ENCODE measurements at regions not wholly inside any gene's neighbourhood (a gene's known extent, or its start where the extent isn't known, plus 50 kb on each side); places are given as distances from the start of the nearest gene placed in this dataset.

DNA sequence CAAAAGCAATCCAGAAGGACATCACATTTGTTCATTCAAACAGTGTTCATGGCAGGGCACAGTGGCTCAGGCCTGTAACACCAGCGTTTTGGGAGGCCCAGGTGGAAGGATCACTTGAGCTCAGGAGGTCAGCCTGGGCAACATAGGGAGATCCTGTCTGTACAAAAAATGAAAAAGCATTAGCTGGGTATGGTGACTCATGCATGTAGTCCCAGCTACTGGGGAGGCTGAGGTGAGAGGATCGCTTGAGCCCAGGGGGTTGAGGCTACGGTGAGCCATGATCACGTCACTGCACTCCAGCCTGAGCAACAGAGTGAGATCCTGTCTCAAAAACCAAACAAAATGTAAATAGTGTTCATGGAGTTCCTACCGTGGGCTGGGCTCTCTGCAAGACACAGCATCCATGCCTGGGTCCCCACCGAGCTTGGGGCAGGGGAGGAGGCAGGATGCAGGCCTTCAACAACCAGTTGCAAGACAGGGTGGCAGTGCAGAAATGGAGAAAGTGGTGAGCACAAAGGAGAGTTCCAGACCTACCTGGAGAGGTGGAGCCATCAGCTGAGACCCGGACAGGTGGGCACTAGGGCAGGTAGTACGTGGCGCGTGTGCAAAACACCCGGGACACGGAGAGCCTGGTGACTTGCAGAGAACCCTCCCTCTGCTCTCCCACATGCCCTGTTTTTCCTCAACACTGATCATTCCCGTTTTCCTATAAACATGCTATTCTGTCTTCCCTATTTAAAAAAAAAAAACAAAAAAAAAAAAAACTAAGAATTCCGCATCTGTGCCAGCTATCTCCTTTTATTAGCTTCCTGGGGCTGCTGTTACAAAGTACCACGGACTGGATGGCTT is 138.9 kb downstream of the TOMM20 start:
- no peak for DNase-seq (ENCODE audit: low read depth, low spot score)

- DNase-seq (ENCODE audit: low read depth, low spot score) = no peak
Measured at GRCh38 chr1:234989019-234989418, 139.6 kb downstream of the TOMM20 start.

DNA sequence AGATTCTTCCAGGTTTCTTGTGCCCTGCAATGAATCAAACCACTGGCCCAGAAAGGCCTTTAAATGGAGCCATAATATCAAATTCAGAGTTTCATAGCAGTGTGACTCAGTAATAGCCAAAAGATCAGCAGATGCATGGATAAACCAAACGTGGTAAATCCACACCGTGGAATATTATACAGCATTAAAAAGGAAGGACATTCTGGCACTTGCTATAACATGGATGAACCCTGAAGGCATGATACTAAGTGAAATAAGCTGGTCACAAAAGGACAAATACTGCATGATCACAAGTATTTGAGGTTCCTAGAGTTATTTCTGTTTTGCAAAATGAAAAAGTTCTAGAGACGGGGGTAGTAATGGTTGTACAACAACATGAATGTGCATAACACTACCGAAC is 140.1 kb downstream of the TOMM20 start:
- no peak for DNase-seq (ENCODE audit: low read depth, low spot score)

DNA sequence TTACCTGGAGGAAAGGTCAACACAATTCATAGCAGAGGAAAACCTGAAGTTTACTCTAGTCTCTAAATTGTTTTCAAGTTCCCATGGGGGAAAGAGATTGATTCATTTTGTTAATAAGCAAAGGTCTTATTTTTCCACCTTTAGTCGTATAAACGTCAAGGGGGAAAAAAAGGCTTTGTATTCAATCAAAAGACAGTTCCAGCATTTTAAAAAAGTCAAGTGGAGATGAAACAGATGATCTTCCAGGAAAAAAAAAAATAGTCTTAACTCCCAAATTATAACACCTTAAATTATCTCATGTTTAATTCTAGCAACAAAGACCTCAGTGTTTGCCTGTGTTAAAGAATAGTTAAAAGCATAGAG is 140.5 kb downstream of the TOMM20 start:
- no peak for DNase-seq (ENCODE audit: low read depth, low spot score)

DNA sequence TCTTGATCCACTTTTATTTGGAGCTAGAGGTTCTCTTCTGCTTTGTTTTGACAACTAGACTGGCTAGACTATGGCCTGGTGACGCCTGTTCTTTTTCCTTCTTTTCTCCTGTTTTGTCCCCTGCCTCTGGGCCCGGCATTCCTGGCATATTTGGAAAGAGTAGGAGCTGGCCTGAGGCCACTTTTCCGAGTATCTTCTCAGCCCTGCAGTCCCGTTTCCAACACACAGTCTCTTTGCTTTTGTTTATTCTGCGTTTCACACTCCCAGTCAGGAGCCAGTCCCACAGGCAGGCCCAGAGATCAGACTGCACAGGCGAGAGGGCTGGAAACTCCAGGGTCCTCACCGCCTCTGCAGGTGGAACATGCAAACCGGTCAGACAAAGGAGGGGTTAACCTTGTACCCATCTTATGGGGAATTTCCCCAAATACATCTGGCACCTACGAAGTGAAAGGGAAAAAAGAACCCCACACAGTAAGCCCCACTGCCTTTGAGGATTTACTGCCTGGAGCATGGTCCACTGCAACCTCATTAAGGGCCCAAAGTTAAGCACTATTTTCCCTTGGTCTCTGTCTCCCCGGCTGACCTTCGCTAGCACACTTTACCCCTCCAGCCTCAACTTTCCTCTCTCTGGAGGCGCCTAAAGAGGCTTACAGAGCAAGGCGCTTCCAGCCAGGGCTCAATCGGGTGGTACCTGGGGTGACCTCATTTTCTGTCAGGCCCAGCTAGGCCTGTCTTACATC is 141.1 kb downstream of the TOMM20 start:
- DNase-seq (ENCODE audit: low read depth, low spot score) = peak; percentile 97

- DNase-seq (ENCODE audit: low read depth, low spot score) = peak; percentile 90
Measured at GRCh38 chr1:234986750-234987414, 141.8 kb downstream of the TOMM20 start.

DNA sequence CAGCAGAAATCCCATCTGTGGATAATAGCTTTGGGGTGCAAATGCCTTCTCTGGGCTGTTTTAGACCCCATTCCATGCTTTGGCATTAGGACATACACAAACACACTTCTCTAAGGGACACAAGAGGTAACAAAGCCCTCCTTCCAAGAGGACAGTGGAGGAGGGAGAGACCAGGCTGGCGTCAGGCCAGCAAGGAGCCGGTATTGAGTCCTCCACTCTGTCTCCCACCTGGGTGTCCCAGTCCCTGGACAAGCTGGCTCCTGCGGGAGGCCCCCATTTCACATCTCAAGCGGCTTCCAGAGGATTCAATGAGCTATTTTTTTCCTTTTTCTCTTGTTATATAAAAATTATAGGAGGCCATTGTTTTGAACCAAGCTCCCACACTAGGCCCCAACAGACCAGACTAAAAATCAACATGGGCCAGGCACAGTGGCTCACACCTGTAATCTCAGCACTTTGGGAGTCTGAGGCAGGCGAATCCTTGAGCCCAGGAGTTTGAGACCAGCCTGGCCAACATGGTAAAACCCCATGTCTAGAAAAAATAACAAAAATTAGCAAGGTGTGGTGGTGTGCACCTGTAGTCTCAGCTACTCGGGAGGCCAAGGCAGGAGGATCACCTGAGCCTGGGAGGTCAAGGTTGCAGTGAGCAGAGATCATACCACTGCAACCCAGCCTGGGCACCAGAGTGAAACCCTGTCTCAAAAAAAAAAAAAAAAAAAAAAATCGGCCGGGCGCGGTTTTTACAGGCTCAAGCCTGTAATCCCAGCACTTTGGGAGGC is 142.9 kb downstream of the TOMM20 start:
- DNase-seq (ENCODE audit: low read depth, low spot score) = no peak

GRCh38 chr1:234985007-234985370 is 143.6 kb downstream of the TOMM20 start:
- DNase-seq (ENCODE audit: low read depth, low spot score) = no peak

DNA sequence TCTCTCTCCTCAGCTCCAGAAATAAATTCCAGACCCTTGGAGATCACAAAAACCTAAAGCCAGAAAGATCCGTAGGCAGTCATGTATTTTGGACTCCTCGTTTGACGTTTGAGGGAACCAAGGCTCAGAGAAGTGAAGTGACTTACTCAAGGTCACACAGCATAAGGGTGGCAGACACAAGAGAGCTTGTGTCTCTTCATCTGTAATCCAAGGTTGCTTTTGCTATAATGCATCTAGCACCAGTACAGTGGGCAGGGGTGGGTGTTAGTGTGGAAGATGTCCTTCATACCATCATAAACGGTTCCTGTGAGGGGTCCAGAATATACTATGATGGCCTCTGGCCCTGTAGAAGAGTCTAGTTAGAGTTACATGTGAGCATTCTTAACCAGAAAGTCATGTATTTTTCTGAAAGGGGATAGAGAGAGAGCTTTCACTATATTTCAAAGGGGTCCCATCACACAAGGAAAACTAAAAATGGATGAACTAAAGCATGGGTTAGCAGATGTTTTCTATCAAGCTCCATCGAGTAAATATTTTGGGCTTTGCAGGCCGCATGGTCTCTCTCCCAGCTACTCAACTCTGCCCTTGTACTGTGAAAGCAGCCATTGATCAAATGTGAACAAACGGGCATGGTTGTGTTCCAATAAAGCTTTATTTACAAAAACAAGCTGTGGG is 144.9 kb downstream of the TOMM20 start:
- no peak for DNase-seq (ENCODE audit: low read depth, low spot score)

DNA sequence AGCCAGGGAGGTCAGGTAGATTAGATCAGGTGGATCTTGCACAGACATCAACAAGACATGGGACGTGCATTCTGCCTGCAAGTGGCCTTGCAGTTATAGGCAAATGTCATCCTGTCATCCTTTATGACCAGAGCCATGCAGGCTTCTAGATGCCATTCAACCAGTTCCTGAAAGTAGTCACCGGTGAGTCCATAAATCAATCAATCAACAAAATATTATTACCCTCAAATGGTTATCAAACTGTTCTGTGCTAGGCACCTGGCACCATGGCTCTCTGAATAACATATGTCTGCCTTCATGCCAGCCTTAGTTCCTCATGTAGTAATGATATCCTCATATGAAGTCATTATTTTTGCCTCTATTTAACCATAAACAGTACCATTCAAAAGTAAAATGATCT is 146.9 kb downstream of the TOMM20 start:
- DNase-seq (ENCODE audit: low read depth, low spot score) = no peak

- DNase-seq (ENCODE audit: low read depth, low spot score) = peak; percentile 94
Measured at GRCh38 chr1:234980645-234981396, 147.8 kb downstream of the TOMM20 start.

DNA sequence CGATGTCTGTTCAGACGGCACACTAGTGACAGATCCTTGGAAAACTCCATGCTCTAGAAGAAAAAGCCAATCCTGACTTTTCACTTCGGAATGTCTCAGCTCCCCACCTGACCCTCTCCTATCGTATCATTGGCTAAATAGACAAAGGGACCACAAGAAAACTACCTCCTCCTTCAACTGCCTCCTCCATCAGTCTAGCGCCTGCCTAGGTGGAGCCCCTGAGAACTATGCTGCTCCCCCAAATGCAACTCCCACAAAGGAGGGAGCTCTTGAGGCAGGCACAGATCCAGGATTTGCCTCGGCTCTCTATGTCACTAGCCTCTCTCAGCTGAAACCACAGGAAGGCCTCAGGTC is 148.4 kb downstream of the TOMM20 start:
- no peak for DNase-seq (ENCODE audit: low read depth, low spot score)

- DNase-seq (ENCODE audit: low read depth, low spot score) = no peak
Measured at GRCh38 chr1:234979296-234980279, 149.0 kb downstream of the TOMM20 start.

DNA sequence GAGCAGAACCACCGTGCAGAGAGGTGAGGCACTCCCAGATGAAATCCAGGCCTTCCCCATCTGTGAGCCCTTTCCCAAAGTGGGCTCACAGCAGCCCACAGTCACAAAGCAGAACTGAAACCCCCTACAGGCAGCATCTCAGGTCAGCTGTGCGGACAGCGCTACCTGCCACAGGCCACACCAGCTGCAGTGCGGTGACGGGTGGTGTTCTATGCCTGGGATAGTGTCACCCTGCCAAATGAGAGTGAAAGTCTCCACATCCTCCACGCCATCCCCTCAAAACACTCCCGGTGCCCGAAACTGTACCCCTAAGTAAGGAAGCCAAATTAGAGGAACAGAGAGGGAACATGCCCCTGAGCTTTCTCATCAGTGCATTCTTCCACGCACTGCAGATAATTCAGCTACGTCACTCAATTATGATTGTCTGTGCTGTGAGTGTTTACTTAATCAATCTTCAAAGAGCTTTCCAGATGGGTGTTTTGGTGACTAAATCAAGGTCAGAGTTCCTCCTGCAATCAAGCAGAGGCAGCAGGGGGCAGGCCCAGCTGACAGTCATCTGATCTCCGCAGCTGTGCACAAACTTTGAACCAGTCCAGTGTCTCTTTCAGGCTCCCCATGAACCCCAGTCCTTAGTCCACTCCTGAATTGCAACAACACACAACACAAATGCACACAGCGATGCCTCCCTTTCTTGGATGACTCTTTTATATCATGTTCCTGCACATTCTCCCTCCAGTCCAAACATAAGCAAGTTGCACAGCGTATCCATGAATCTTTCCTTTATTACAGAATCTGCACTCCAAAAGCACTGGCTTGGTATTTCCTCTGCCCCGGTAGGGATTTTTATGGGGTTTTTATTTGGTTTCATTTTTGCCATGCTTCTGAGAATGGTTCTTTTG is 150.0 kb downstream of the TOMM20 start:
- DNase-seq (ENCODE audit: low read depth, low spot score) = no peak

DNA sequence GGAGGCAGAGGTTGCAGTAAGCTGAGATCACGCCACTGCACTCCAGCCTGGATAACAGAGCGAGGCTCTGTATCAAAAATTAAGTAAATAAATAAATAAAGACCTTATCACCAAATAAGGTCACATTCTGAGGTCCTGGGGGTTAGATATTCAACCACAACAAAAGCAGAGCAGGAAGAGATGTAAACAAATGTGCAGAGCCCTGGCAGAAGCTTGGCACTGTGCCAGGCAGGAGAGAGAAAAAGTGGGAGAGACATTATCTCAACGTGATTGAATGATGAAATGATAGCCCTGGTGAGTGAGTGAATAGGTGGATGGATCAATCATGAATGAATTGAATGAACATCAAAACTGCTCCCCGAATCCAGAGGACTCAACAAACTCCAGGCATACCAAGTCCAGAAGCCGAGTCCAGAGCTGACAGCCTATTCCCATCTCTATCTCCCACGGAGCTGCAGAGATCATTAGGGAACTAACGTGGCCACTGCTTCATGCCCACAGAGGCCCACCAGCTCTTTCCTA is 150.7 kb downstream of the TOMM20 start:
- DNase-seq (ENCODE audit: low read depth, low spot score) = no peak

GRCh38 chr1:234976861-234977680 is 151.6 kb downstream of the TOMM20 start:
- no peak for DNase-seq (ENCODE audit: low read depth, low spot score)

All from pulmonary artery endothelial cell (primary cell).